Aorta (tissue), 5 donors: ENCODE measurements at regions not wholly inside any gene's neighbourhood (a gene's known extent, or its start where the extent isn't known, plus 50 kb on each side); places are given as distances from the start of the nearest gene placed in this dataset.

Experiments
- ATAC-seq: fragments of 200-7000 bp; cut with Tn5 transposase; one replicate; pipeline ENCODE4 v1.9.1; 2022; ENCODE audit warnings: moderate library complexity; ENCODE audit not compliant: low FRiP score
- DNase-seq, 2 donors: peaks; one replicate each; pipeline ENCODE4 v3.0.0-alpha.2; 2020
- H3K27ac ChIP-seq, 2 donors: one replicate each; pipeline ENCODE4 v1.5.1; 2013; ENCODE audit warnings: low read length in 2 of 2, mild to moderate bottlenecking in 2 of 2, moderate library complexity in 2 of 2, control low read depth in 1 of 2, inconsistent platforms in 1 of 2, low read depth in 1 of 2
- H3K27me3 ChIP-seq, 2 donors: one replicate each; pipeline ENCODE4 v1.6.1; 2013; ENCODE audit warnings: control low read depth in 1 of 2, low read length in 1 of 2, mild to moderate bottlenecking in 1 of 2, moderate library complexity in 1 of 2; ENCODE audit not compliant: insufficient read depth in 2 of 2, control insufficient read depth in 1 of 2
- H3K36me3 ChIP-seq, 2 donors: one replicate each; pipeline ENCODE4 v1.6.1; 2013; ENCODE audit warnings: control low read depth in 1 of 2, low read length in 1 of 2, mild to moderate bottlenecking in 1 of 2; ENCODE audit not compliant: insufficient read depth in 2 of 2, control insufficient read depth in 1 of 2
- H3K4me1 ChIP-seq, 2 donors: one replicate each; pipeline ENCODE4 v1.6.1; 2013; ENCODE audit warnings: low read length in 2 of 2, control low read depth in 1 of 2, mild to moderate bottlenecking in 1 of 2, moderate library complexity in 1 of 2; ENCODE audit not compliant: insufficient read depth in 2 of 2, control insufficient read depth in 1 of 2
- H3K4me3 ChIP-seq, 2 donors: one replicate each; pipeline ENCODE4 v1.5.1; 2013; ENCODE audit warnings: low read length in 2 of 2, control low read depth in 1 of 2, mild to moderate bottlenecking in 1 of 2
- H3K9me3 ChIP-seq: one replicate; pipeline ENCODE4 v1.6.1; 2013; ENCODE audit warnings: mild to moderate bottlenecking, low read length; ENCODE audit not compliant: control insufficient read depth
- WGBS, 2 donors: extraction: QIAGEN DNeasy Blood & Tissue Kit; methylation state at CpG; one replicate each; pipeline ENCODE4 v1.1.7; 2013; 5-methylcytosine and 5-hydroxymethylcytosine counted together
- intact Hi-C, 2 donors: fragments of 100-400 bp; cut with DNase I; formaldehyde crosslinking; loops; one replicate each; pipeline versions ENCODE4 v1.14.2 to v1.15.0; 2022
- donor health status: healthy with polysubstance abuse.
- donor health status: Bipolar disorder and iron deficiency.
- donor health status: DM: no; HTN: no; CAD: no.
- donor health status: DM: no; HTN: no; CAD: no.
- donor health status: DM: yes; HTN: yes; CAD: no.

- ATAC-seq = no peak
- intact Hi-C loops = no loop called here
- DNase-seq = no peak
- no peak overlapping the region for H3K27ac ChIP-seq
- H3K27me3 ChIP-seq = no peaks in the 10 kb centered on the region
- no peak overlapping the region for H3K4me3 ChIP-seq
- H3K9me3 ChIP-seq = no peaks in the 10 kb centered on the region
- WGBS, 2 donors = 90 to 95% methylated on average over 2 of the region's 2 CpGs
- H3K36me3 ChIP-seq = no peaks in the 10 kb centered on the region
- no peaks in the 10 kb centered on the region for H3K4me1 ChIP-seq
Observed at GRCh38 chr1:215004121-215004827, 78.3 kb upstream of the KCNK2 start.

GRCh38 chr1:215005078-215005477, 77.5 kb upstream of the KCNK2 start:
- Histone ChIP-seq H3K27me3 (no peaks in the 10 kb centered on the region), H3K36me3 (no peaks in the 10 kb centered on the region), H3K4me3 (no peak overlapping the region), H3K9me3 (no peaks in the 10 kb centered on the region), H3K4me1 (no peaks in the 10 kb centered on the region), H3K27ac (no peak overlapping the region)
- ATAC-seq (no peak), DNase-seq (no peak)
- intact Hi-C loops = no loop called here
- WGBS, 2 donors = 31 to 38% methylated on average over 5 of the region's 5 CpGs

- WGBS, 2 donors = 54 to 57% methylated on average over 9 of the region's 9 CpGs
- no peak overlapping the region for H3K4me3 ChIP-seq
Observed at GRCh38 chr1:215005656-215006345, 76.7 kb upstream of the KCNK2 start.

GRCh38 chr1:215007880-215008279, 74.7 kb upstream of the KCNK2 start:
- no peak for ATAC-seq
- Histone ChIP-seq H3K27me3 (no peaks in the 10 kb centered on the region), H3K36me3 (no peaks in the 10 kb centered on the region), H3K4me3 (no peak overlapping the region), H3K27ac (no peak overlapping the region), H3K9me3 (no peaks in the 10 kb centered on the region), H3K4me1 (no peaks in the 10 kb centered on the region)
- intact Hi-C loops = no loop called here
- DNase-seq = no peak

More at GRCh38 chr1:215005656-215006345, 76.7 kb upstream of the KCNK2 start:
- no peak for ATAC-seq
- H3K27me3 ChIP-seq = no peaks in the 10 kb centered on the region
- no peaks in the 10 kb centered on the region for H3K4me1 ChIP-seq
- no peaks in the 10 kb centered on the region for H3K36me3 ChIP-seq
- DNase-seq = no peak
- H3K9me3 ChIP-seq = no peaks in the 10 kb centered on the region
- intact Hi-C loops = no loop called here
- no peak overlapping the region for H3K27ac ChIP-seq

GRCh38 chr1:215018555-215018954, 64.0 kb upstream of the KCNK2 start:
- no peaks in the 10 kb centered on the region for H3K27me3 ChIP-seq
- intact Hi-C loops = no loop called here
- DNase-seq (no peak), ATAC-seq (no peak)
- H3K9me3 ChIP-seq = no peaks in the 10 kb centered on the region
- WGBS, 2 donors = 52 to 54% methylated on average over 3 of the region's 3 CpGs
- H3K27ac ChIP-seq = no peak overlapping the region
- H3K4me3 ChIP-seq = no peak overlapping the region
- H3K4me1 ChIP-seq = no peaks in the 10 kb centered on the region
- H3K36me3 ChIP-seq = no peaks in the 10 kb centered on the region

- intact Hi-C loops = no loop called here
- ATAC-seq = no peak
- H3K27ac ChIP-seq = no peak overlapping the region
Observed at GRCh38 chr1:215022204-215022603, 60.3 kb upstream of the KCNK2 start.

GRCh38 chr1:215022741-215023141, 59.8 kb upstream of the KCNK2 start:
- H3K36me3 ChIP-seq = no peaks in the 10 kb centered on the region
- intact Hi-C loops = no loop called here
- H3K27ac ChIP-seq = no peak overlapping the region
- no peaks in the 10 kb centered on the region for H3K9me3 ChIP-seq
- DNase-seq (no peak), ATAC-seq (peak; percentile 60)
- no peaks in the 10 kb centered on the region for H3K4me1 ChIP-seq
- H3K4me3 ChIP-seq = no peak overlapping the region
- no peaks in the 10 kb centered on the region for H3K27me3 ChIP-seq
- 12 to 29% methylated on average over 1 of the region's 1 CpG for WGBS, 2 donors

More at GRCh38 chr1:215022204-215022603, 60.3 kb upstream of the KCNK2 start:
- H3K4me1 ChIP-seq = no peaks in the 10 kb centered on the region
- DNase-seq = no peak
- H3K36me3 ChIP-seq = no peaks in the 10 kb centered on the region
- H3K27me3 ChIP-seq = no peaks in the 10 kb centered on the region
- 23 to 34% methylated on average over 1 of the region's 1 CpG for WGBS, 2 donors
- H3K9me3 ChIP-seq = no peaks in the 10 kb centered on the region
- no peak overlapping the region for H3K4me3 ChIP-seq

- Histone ChIP-seq H3K36me3 (no peaks in the 10 kb centered on the region), H3K4me3 (no peak overlapping the region), H3K27me3 (no peaks in the 10 kb centered on the region), H3K27ac (no peak overlapping the region), H3K4me1 (no peaks in the 10 kb centered on the region), H3K9me3 (no peaks in the 10 kb centered on the region)
- intact Hi-C loops = no loop called here
- WGBS, 2 donors = 86 to 88% methylated on average over 4 of the region's 4 CpGs
- ATAC-seq = no peak
- no peak for DNase-seq
Observed at GRCh38 chr1:215023155-215023832, 59.2 kb upstream of the KCNK2 start.

- WGBS, 2 donors = 89 to 92% methylated on average over 4 of the region's 4 CpGs
- H3K27me3 ChIP-seq = no peaks in the 10 kb centered on the region
- H3K27ac ChIP-seq = no peak overlapping the region
- no peak overlapping the region for H3K4me3 ChIP-seq
- DNase-seq = no peak
- H3K36me3 ChIP-seq = no peaks in the 10 kb centered on the region
- intact Hi-C loops = no loop called here
- H3K9me3 ChIP-seq = no peaks in the 10 kb centered on the region
- H3K4me1 ChIP-seq = no peaks in the 10 kb centered on the region
- no peak for ATAC-seq
Observed at GRCh38 chr1:215028954-215029353, 53.6 kb upstream of the KCNK2 start.
